ENCODE measurements at regions not wholly inside any gene's neighbourhood (a gene's known extent, or its start where the extent isn't known, plus 50 kb on each side); places are given as distances from the start of the nearest gene placed in this dataset.

DNA sequence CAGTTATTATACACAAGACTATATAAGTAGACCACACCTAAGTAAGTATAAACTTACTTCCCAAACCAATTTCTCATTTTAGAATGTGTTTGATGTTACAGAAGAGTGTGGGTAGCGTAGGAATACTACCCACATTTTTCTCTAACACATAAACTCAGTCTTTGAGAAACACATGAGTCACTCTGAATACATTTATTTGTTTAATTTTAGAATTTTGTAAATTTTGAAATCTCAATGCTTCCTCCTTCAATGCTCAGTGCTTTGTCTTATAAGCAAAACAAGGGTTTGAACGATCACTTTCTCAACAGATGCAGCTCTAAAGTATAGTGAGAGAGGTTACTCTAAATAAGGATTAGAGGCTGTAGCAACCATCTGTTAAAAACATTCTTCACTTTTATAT is 700.8 kb downstream of the SI start:
- no peak for TF ChIP-seq POLR2A (IDR thresholded peaks at IDR 0.05)
- no peak for TF ChIP-seq CTCF (IDR thresholded peaks at IDR 0.05)
- 61% methylated on average over 2 of the region's 2 CpGs for WGBS (ENCODE audit: insufficient coverage, low coverage, low lambda C conversion rate, missing lambda C conversion rate)
- no peaks in the 10 kb centered on the region for H3K27me3 ChIP-seq

GRCh38 chr3:164375995-164376394 is 702.3 kb downstream of the SI start:
- H3K4me1 ChIP-seq = no peaks in the 10 kb centered on the region
- 47% methylated on average over 1 of the region's 1 CpG for WGBS (ENCODE audit: insufficient coverage, low coverage, low lambda C conversion rate, missing lambda C conversion rate)
- no peak for DNase-seq
- H3K4me3 ChIP-seq = no peak overlapping the region
- no peaks in the 10 kb centered on the region for H3K36me3 ChIP-seq
- TF ChIP-seq CTCF (IDR thresholded peaks at IDR 0.05) (peak in 1 of 4 donors; percentile 8), POLR2A (IDR thresholded peaks at IDR 0.05) (no peak)
- no peaks in the 10 kb centered on the region for H3K9me3 ChIP-seq
- H3K27me3 ChIP-seq = no peaks in the 10 kb centered on the region
- H3K27ac ChIP-seq = no peak overlapping the region
- intact Hi-C loops (cut with DNase I) = no loop called here
- peak in 1 of 4 donors; percentile 39 for ATAC-seq

More for the DNA sequence above, 700.8 kb downstream of the SI start:
- no peak overlapping the region for H3K27ac ChIP-seq
- no peak for ATAC-seq
- no peaks in the 10 kb centered on the region for H3K36me3 ChIP-seq
- H3K4me3 ChIP-seq = no peak overlapping the region
- DNase-seq = no peak
- H3K9me3 ChIP-seq = no peaks in the 10 kb centered on the region
- intact Hi-C loops (cut with DNase I) = no loop called here
- H3K4me1 ChIP-seq = no peaks in the 10 kb centered on the region

GRCh38 chr3:164375538-164375937 is 702.8 kb downstream of the SI start:
- H3K36me3 ChIP-seq = no peaks in the 10 kb centered on the region
- no peaks in the 10 kb centered on the region for H3K27me3 ChIP-seq
- H3K27ac ChIP-seq = no peak overlapping the region
- no peak for TF ChIP-seq CTCF (IDR thresholded peaks at IDR 0.05)
- no peak for TF ChIP-seq POLR2A (IDR thresholded peaks at IDR 0.05)
- ATAC-seq (no peak), DNase-seq (no peak)
- H3K4me3 ChIP-seq = no peak overlapping the region
- no peaks in the 10 kb centered on the region for H3K9me3 ChIP-seq
- 60% methylated on average over 1 of the region's 1 CpG for whole genome bisulfite sequencing (ENCODE audit: insufficient coverage, low coverage, low lambda C conversion rate, missing lambda C conversion rate)
- no peaks in the 10 kb centered on the region for H3K4me1 ChIP-seq
- intact Hi-C loops (cut with DNase I) = no loop called here

GRCh38 chr3:164371681-164372080 is 706.6 kb downstream of the SI start:
- no peak overlapping the region for H3K4me3 ChIP-seq
- H3K4me1 ChIP-seq = no peaks in the 10 kb centered on the region
- no peaks in the 10 kb centered on the region for H3K36me3 ChIP-seq
- no peak overlapping the region for H3K27ac ChIP-seq
- no peak for DNase-seq
- WGBS (ENCODE audit: insufficient coverage, low coverage, low lambda C conversion rate, missing lambda C conversion rate) = 75% methylated on average over 2 of the region's 2 CpGs
- no peak for ATAC-seq
- no peaks in the 10 kb centered on the region for H3K27me3 ChIP-seq
- TF ChIP-seq POLR2A (IDR thresholded peaks at IDR 0.05) (no peak), CTCF (IDR thresholded peaks at IDR 0.05) (no peak)
- intact Hi-C loops (cut with DNase I) = no loop called here
- no peaks in the 10 kb centered on the region for H3K9me3 ChIP-seq

- H3K27ac ChIP-seq = no peak overlapping the region
- 43% methylated on average over 4 of the region's 5 CpGs for WGBS (ENCODE audit: insufficient coverage, low coverage, low lambda C conversion rate, missing lambda C conversion rate)
- no peaks in the 10 kb centered on the region for H3K4me1 ChIP-seq
- H3K9me3 ChIP-seq = no peaks in the 10 kb centered on the region
- intact Hi-C loops (cut with DNase I) = no loop called here
- no peak for DNase-seq
- TF ChIP-seq CTCF (IDR thresholded peaks at IDR 0.05) = no peak
- TF ChIP-seq POLR2A (IDR thresholded peaks at IDR 0.05) = no peak
- no peaks in the 10 kb centered on the region for H3K27me3 ChIP-seq
- no peak overlapping the region for H3K4me3 ChIP-seq
- H3K36me3 ChIP-seq = no peaks in the 10 kb centered on the region
- no peak for ATAC-seq
Measured at GRCh38 chr3:164370970-164371369, 707.3 kb downstream of the SI start.
